Parathyroid adenoma (tissue), 2 donors: ENCODE measurements at regions not wholly inside any gene's neighbourhood (a gene's known extent, or its start where the extent isn't known, plus 50 kb on each side); places are given as distances from the start of the nearest gene placed in this dataset.

ENCODE experiments used
- H2AFZ ChIP-seq: fragments of 300-600 bp; sonication (generic); one replicate; pipeline ENCODE4 v1.7.0; 2017; ENCODE audit warnings: antibody characterized with exemption, mild to moderate bottlenecking
- H3K27ac ChIP-seq: fragments of 300-600 bp; sonication (generic); one replicate; pipeline ENCODE4 v1.7.0; 2017
- H3K27me3 ChIP-seq: fragments of 300-600 bp; sonication (generic); one replicate; pipeline ENCODE4 v1.7.0; 2017; ENCODE audit warnings: low read length; ENCODE audit not compliant: control insufficient read depth, insufficient read depth
- H3K36me3 ChIP-seq: fragments of 300-600 bp; sonication (generic); one replicate; pipeline ENCODE4 v1.7.0; 2017; ENCODE audit warnings: low read length; ENCODE audit not compliant: control insufficient read depth, insufficient read depth
- H3K4me1 ChIP-seq: fragments of 300-600 bp; sonication (generic); one replicate; pipeline ENCODE4 v1.7.0; 2017; ENCODE audit warnings: control low read depth
- H3K4me2 ChIP-seq: fragments of 300-600 bp; sonication (generic); one replicate; pipeline ENCODE4 v1.7.0; 2017; ENCODE audit warnings: low read length
- H3K4me3 ChIP-seq: fragments of 300-600 bp; sonication (generic); one replicate; pipeline ENCODE4 v1.7.0; 2017; ENCODE audit warnings: low read depth, low read length
- H3K79me2 ChIP-seq: fragments of 300-600 bp; sonication (generic); one replicate; pipeline ENCODE4 v1.7.0; 2017; ENCODE audit warnings: control low read depth
- H3K9ac ChIP-seq: fragments of 300-600 bp; sonication (generic); one replicate; pipeline ENCODE4 v1.7.0; 2017; ENCODE audit warnings: mild to moderate bottlenecking
- H3K9me3 ChIP-seq: fragments of 300-600 bp; sonication (generic); one replicate; pipeline ENCODE4 v1.7.0; 2017; ENCODE audit warnings: low read length; ENCODE audit not compliant: control insufficient read depth
- CTCF ChIP-seq: fragments of 300-600 bp; sonication (generic); IDR thresholded peaks from one replicate; pipeline ENCODE4 v1.7.0; 2017; ENCODE audit warnings: antibody characterized with exemption, mild to moderate bottlenecking
- donor health status: primary hyperparathyroidism.

DNA sequence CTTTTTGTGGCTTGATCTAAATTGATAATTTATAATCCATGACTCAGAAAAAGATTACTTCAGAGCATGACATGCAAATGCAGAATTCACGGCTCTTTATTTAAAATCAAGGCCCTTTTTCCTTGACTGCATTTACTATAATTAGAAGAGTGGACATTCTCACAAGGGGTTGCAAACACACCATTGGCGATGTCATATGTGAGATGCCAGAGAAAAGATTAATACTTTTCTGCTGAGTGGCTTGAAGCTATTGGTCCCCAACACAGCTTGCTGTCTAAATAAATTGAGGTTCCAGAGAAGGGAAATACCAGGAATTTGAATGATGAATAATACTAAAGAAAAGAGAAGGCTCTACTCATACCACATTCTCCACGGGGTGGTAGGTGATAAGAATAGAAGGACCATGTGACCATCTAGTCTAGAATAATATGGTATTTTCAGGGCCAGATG lies 78.7 kb upstream of the ARID5B start:
- Histone ChIP-seq H3K4me1 (no peaks in the 10 kb centered on the region), H3K4me3 (no peak overlapping the region), H3K79me2 (no peaks in the 10 kb centered on the region), H3K27ac (no peak overlapping the region), H2AFZ (no peak overlapping the region), H3K36me3 (no peaks in the 10 kb centered on the region), H3K27me3 (no peaks in the 10 kb centered on the region), H3K9ac (no peak overlapping the region), H3K9me3 (no peaks in the 10 kb centered on the region), H3K4me2 (no peak overlapping the region)
- no peak for TF ChIP-seq CTCF

DNA sequence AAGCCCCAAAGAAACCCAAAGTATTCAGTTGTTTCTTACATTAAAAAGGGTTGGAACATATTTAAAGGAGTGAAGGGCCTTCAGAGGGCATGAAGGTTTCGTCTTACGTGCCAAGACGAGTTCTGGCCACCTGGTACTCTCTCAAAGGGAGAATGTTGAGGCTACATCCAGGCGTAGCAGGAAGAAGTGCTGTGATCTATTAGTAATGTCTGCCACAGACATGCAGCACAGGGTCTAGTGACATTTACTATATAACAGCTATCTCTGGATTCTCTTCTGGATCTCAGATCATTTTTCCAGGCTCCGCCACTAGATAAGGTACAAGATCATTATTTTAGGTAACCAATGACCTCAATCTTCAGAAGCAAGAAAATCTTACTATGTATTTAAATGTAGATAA lies 76.5 kb upstream of the ARID5B start:
- Histone ChIP-seq H3K27ac (no peak overlapping the region), H2AFZ (no peak overlapping the region), H3K27me3 (no peaks in the 10 kb centered on the region), H3K79me2 (no peaks in the 10 kb centered on the region), H3K4me2 (no peak overlapping the region), H3K4me3 (no peak overlapping the region), H3K4me1 (no peaks in the 10 kb centered on the region), H3K9me3 (no peaks in the 10 kb centered on the region), H3K9ac (no peak overlapping the region), H3K36me3 (no peaks in the 10 kb centered on the region)
- no peak for TF ChIP-seq CTCF

- no peak overlapping the region for H3K9ac ChIP-seq
Measured at GRCh38 chr10:61825628-61826027, 75.9 kb upstream of the ARID5B start.

DNA sequence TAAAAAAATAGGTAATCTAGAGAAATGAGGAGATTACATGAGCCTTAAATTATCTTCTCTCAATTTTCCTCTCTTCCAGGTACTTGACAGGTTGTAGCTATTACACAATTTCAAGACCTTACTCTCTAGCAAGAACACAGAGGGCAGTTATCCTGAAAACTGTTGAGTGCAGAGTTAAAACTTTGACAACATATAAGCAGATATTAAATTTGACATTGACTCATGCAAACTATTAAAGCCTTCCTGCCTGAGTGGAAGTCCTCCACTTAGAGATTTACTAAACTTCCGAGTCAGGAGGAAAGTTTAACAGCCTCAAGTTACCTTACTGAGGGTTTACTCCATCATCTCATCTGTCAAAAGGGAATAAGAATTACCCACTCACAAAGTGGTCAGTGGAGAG lies 73.5 kb upstream of the ARID5B start:
- no peak for TF ChIP-seq CTCF
- Histone ChIP-seq H3K27me3 (no peaks in the 10 kb centered on the region), H3K4me1 (no peaks in the 10 kb centered on the region), H3K9ac (no peak overlapping the region), H3K36me3 (no peaks in the 10 kb centered on the region), H2AFZ (no peak overlapping the region), H3K4me2 (no peak overlapping the region), H3K27ac (no peak overlapping the region), H3K79me2 (no peaks in the 10 kb centered on the region), H3K9me3 (no peaks in the 10 kb centered on the region), H3K4me3 (no peak overlapping the region)

More at GRCh38 chr10:61825628-61826027, 75.9 kb upstream of the ARID5B start:
- Histone ChIP-seq H3K27ac (no peak overlapping the region), H3K9me3 (no peaks in the 10 kb centered on the region), H3K4me2 (no peak overlapping the region), H3K27me3 (no peaks in the 10 kb centered on the region), H3K4me1 (no peaks in the 10 kb centered on the region), H3K79me2 (no peaks in the 10 kb centered on the region), H2AFZ (no peak overlapping the region), H3K4me3 (no peak overlapping the region), H3K36me3 (no peaks in the 10 kb centered on the region)
- no peak for TF ChIP-seq CTCF

DNA sequence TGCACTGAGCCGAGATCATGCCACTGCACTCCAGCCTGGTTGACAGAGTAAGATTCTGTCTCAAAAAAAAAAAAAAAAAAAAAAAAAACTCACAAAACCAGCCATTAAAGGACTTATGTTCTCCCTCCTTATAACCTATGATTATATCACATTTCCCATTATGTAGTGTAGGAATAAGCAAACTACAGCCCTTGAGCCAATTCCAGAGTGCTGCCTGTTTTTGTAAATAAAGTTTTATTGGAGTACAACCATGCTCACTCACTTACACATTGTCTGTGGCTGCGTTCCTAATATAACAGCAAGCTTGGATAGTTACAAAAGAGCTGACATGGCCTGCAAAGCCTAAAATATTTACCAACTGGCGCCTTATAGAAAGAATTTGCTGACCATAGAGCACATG lies 72.7 kb upstream of the ARID5B start:
- no peaks in the 10 kb centered on the region for H3K27me3 ChIP-seq
- no peaks in the 10 kb centered on the region for H3K36me3 ChIP-seq
- H2AFZ ChIP-seq: no peak overlapping the region
- no peak for TF ChIP-seq CTCF
- no peaks in the 10 kb centered on the region for H3K4me1 ChIP-seq
- no peak overlapping the region for H3K4me2 ChIP-seq
- H3K9me3 ChIP-seq: no peaks in the 10 kb centered on the region
- H3K9ac ChIP-seq: no peak overlapping the region
- H3K27ac ChIP-seq: no peak overlapping the region
- no peaks in the 10 kb centered on the region for H3K79me2 ChIP-seq
- H3K4me3 ChIP-seq: no peak overlapping the region
